IMR-90 (cell line): ENCODE measurements at regions not wholly inside any gene's neighbourhood (a gene's known extent, or its start where the extent isn't known, plus 50 kb on each side); places are given as distances from the start of the nearest gene placed in this dataset.

Experiments
- ELK1 ChIP-seq: fragments of 150-350 bp; IDR thresholded peaks from 2 replicates; pipeline ENCODE4 v1.6.1; 2016; ENCODE audit warnings: low read depth, mild to moderate bottlenecking, low read length, moderate library complexity, borderline replicate concordance
- MAZ ChIP-seq: IDR thresholded peaks from 2 replicates; pipeline ENCODE4 v1.6.1; 2012; ENCODE audit warnings: low read depth, mild to moderate bottlenecking, low read length, improper control_type of control experiment, moderate library complexity, borderline replicate concordance
- POLR2A ChIP-seq: IDR thresholded peaks from 2 replicates; pipeline ENCODE4 v1.6.1; 2012; ENCODE audit warnings: mild to moderate bottlenecking, low read depth, low read length
- RAD21 ChIP-seq: IDR thresholded peaks from 2 replicates; pipeline ENCODE4 v1.6.1; 2012; ENCODE audit warnings: low read length, improper control_type of control experiment
- RCOR1 ChIP-seq: IDR thresholded peaks from 2 replicates; pipeline ENCODE4 v1.6.1; 2012; ENCODE audit warnings: mild to moderate bottlenecking, low read length, improper control_type of control experiment; ENCODE audit not compliant: insufficient replicate concordance
- RFX5 ChIP-seq: IDR thresholded peaks from 2 replicates; pipeline ENCODE4 v1.8.0; 2012; ENCODE audit warnings: low read depth, mild to moderate bottlenecking, low read length, moderate library complexity
- TF ChIP-seq, protein P1 (sequence below): conservative IDR thresholded peaks from 2 replicates; pipeline ENCODE4 v1.5.1; 2012; ENCODE audit warnings: mild to moderate bottlenecking, low read depth, low read length, improper control_type of control experiment

- TF ChIP-seq POLR2A, result no peak
- TF ChIP-seq, protein P1, sequence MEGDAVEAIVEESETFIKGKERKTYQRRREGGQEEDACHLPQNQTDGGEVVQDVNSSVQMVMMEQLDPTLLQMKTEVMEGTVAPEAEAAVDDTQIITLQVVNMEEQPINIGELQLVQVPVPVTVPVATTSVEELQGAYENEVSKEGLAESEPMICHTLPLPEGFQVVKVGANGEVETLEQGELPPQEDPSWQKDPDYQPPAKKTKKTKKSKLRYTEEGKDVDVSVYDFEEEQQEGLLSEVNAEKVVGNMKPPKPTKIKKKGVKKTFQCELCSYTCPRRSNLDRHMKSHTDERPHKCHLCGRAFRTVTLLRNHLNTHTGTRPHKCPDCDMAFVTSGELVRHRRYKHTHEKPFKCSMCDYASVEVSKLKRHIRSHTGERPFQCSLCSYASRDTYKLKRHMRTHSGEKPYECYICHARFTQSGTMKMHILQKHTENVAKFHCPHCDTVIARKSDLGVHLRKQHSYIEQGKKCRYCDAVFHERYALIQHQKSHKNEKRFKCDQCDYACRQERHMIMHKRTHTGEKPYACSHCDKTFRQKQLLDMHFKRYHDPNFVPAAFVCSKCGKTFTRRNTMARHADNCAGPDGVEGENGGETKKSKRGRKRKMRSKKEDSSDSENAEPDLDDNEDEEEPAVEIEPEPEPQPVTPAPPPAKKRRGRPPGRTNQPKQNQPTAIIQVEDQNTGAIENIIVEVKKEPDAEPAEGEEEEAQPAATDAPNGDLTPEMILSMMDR, result no peak
- TF ChIP-seq MAZ, result no peak
- TF ChIP-seq RAD21, result no peak
- no peak for TF ChIP-seq ELK1
- no peak for TF ChIP-seq RCOR1
- TF ChIP-seq RFX5, result no peak
Measured at GRCh38 chr5:164433106-164433870, 927.9 kb downstream of the MAT2B start.
